Ramos (cell line): ENCODE measurements at regions not wholly inside any gene's neighbourhood (a gene's known extent, or its start where the extent isn't known, plus 50 kb on each side); places are given as distances from the start of the nearest gene placed in this dataset.

Experiments
- in situ Hi-C: fragments of 300-500 bp; cut with MboI; formaldehyde crosslinking; loops from one replicate; pipeline ENCODE4 v1.14.3; 2022; ENCODE audit warnings: low sequenced_read_pairs; ENCODE audit not compliant: unreplicated experiment

DNA sequence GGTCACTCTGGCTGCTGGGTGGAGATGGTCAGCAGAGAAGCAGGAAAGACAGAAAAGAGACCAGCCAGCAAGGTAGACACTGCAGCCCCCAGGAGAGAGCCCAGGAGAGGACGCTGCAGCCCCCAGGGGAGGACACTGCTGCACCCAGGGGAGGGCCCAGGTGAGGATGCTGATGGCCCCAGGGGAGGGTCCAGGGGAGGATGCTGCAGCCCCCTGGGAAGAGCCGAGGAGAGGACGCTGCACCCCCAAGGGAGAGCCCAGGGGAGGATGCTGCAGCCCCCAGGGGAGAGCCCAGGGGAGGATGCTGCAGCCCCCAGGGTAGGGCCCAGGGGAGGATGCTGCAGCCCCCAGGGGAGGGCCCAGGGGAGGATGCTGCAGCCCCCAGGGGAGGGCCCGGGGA lies 196.7 kb upstream of the NSMCE3 start:
- in situ Hi-C loops, result no loop called here

- in situ Hi-C loops, result no loop called here
These were observed 196.2 kb upstream of the NSMCE3 start for GRCh38 chr15:29465816-29466215.

DNA sequence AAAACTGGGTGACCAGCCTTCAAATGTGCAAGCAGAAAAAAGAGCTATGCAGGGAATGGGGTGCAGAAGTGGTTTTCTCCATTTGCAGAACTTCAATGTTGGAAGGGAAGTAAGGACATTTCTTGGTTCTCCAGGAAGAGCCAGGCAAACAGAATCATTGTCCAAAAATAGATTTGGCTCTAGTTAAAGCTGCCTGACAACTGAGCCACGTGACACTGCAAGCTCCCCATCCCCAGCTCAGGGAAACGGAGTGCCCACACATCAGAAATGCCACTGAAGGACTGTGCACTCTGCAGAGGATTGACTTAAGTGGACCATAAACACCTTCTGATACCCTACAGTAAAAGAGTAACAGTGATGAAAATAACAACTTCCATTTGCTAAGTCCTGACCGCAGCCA lies 195.6 kb upstream of the NSMCE3 start:
- in situ Hi-C loops, result no loop called here

DNA sequence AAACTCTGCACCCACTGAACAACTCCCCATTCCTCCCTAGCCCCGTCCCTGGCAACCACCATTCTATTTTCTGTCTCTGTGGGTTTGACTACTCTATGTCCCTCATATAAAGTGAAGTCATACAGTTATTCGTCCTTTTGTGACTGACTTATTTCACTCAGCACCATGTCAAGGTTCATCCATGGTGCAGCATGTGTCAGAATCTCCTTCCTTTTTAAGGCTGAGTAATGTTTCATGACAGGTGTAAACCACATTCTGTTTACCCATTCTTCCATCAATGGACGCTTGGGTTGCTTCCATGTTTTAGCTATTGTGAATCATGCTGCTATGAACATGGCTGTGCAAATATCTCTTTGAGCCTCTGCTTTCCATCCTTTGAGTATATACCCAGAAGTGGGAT lies 192.3 kb upstream of the NSMCE3 start:
- in situ Hi-C loops, result no loop called here

- in situ Hi-C loops, result no loop called here
These were observed 188.7 kb upstream of the NSMCE3 start for GRCh38 chr15:29458361-29458760.

GRCh38 chr15:29457729-29458128 lies 188.1 kb upstream of the NSMCE3 start:
- in situ Hi-C loops, result no loop called here

- in situ Hi-C loops, result no loop called here
These were observed 187.3 kb upstream of the NSMCE3 start for GRCh38 chr15:29456964-29457363.

GRCh38 chr15:29456255-29456654 lies 186.6 kb upstream of the NSMCE3 start:
- in situ Hi-C loops, result no loop called here

- in situ Hi-C loops, result no loop called here
These were observed 185.9 kb upstream of the NSMCE3 start for GRCh38 chr15:29455530-29455929.

- in situ Hi-C loops, result no loop called here
These were observed 185.4 kb upstream of the NSMCE3 start for GRCh38 chr15:29455055-29455454.

GRCh38 chr15:29454506-29454905 lies 184.9 kb upstream of the NSMCE3 start:
- in situ Hi-C loops, result no loop called here

GRCh38 chr15:29452881-29453731 lies 183.5 kb upstream of the NSMCE3 start:
- in situ Hi-C loops, result no loop called here

- in situ Hi-C loops, result no loop called here
These were observed 181.7 kb upstream of the NSMCE3 start for GRCh38 chr15:29451201-29451781.

DNA sequence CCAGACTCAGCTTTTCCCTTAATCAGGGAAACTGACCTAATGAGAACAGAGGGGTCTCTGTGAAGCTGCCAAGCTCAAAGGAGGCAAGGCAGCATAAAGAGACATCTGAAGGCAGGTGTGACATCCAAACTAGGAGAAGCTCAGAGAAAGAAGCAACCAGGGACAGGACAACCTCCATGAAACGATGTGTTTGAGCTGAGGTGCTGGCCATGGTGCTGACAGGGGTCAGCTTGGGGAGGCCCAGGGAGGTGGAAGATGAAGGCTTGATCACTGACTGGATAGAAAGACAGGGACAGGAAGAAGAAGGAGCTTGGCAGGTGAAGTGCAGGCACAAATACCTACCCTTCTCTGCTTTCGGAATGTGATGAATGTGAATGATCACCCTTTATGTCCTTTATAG lies 179.5 kb upstream of the NSMCE3 start:
- in situ Hi-C loops, result no loop called here

DNA sequence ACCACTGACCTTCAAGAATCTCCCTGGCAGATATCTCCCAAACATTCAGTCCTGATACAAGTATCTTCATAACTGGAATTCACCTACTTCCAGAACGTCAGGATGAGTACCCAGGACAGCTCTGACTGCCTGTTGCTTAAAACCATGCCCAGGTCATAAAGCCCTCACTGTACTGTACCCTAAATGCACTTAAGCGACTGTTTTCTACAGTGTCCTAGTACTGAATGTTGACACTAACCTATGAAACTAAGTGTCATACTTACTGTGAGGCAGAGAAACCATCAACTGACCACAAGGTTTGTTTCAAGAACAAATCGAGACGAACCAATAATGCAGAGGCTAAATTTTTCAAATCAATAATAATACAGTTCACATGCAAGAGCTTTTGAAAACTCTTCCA lies 178.7 kb upstream of the NSMCE3 start:
- in situ Hi-C loops, result no loop called here

DNA sequence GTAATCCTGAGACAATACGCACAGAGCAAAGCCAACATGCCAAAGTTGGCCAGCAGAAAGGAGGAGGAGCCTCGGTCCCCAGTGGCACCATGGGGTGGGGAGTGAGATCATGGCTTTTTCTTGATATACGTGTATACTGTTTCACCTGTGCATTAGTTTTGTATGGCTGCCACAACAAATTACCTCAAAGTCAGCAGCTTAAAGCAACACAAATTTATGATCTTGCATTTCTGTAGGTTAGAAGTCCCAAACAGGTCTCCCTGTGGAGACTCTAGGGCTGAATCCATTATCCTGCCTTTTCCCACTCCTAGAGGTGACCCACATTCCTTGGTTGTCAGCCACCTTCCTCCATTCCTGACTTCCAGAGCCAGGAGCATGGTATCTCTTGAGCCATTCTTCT lies 176.9 kb upstream of the NSMCE3 start:
- in situ Hi-C loops, result no loop called here

GRCh38 chr15:29442532-29442931 lies 172.9 kb upstream of the NSMCE3 start:
- in situ Hi-C loops, result no loop called here

GRCh38 chr15:29440541-29440940 lies 170.9 kb upstream of the NSMCE3 start:
- in situ Hi-C loops, result no loop called here

DNA sequence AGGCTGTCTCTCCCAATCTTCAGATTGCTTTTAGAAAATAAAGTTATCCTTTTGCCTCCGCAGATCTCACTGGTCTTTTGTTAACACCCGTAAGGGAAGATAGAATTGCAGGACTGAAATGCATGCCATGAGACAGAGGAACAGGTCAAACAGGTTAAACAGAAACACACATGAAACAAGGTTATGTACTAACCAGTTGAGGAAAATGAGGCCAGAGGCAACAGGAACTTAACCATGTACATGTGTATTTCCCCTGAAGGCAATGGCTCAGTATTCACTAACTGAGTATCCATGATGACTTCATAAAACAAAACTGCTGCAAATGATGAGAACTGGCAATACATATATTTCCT lies 169.1 kb upstream of the NSMCE3 start:
- in situ Hi-C loops, result no loop called here

DNA sequence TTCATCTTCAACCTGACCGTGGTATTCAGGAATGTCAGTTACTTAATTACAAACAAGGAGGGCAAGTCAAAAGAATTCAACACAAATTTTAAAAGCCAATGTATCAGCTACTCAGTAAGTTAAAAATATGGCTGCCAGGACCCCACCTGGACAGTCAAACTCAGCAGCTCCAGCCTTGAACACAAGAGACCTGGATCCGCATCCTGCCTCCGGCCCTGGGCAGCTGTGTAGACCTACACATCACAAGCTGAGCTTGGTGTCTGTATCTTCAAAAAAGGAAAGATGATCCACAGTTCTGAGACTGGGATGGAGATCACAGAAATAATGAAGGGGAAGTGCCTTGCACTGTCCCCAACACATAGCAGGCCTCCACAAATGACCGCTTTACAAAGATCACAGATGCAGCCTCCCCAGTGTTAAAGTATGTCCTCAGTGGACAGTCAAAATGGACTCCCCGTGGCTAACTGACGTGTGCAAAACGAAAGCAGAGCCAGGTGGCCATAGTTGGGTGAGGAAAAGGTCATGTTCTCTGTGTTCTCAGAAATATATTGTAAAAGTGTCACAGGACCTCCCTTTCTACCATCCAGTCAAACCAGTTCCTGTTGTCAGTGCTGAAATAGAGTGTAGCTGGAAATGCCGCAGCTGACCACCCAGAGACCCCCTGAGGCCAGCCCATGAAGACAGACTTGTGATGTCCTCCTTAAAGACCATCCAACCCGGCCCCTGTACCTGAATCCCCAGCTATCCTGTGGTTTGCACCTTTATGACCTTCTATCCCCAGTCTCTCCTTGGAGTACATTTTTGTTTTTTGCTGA lies 168.5 kb upstream of the NSMCE3 start:
- in situ Hi-C loops, result no loop called here

- in situ Hi-C loops, result no loop called here
These were observed 166.2 kb upstream of the NSMCE3 start for GRCh38 chr15:29435811-29436210.
